CD1c-positive myeloid dendritic cell (primary cell): ENCODE measurements at regions not wholly inside any gene's neighbourhood (a gene's known extent, or its start where the extent isn't known, plus 50 kb on each side); places are given as distances from the start of the nearest gene placed in this dataset.
A peak's percentile ranks its signal among the peaks of the same experiment; 100 is the strongest.

ENCODE experiments used
- DNase-seq: peaks from one replicate; pipeline ENCODE4 v3.0.0-alpha.2; 2016; ENCODE audit errors: extremely low spot score

- no peak for DNase-seq
Observed at GRCh38 chr1:90139837-90140236, 144.9 kb downstream of the ZNF326 start.

- DNase-seq: peak; percentile 3
Observed at GRCh38 chr1:90135286-90135685, 140.4 kb downstream of the ZNF326 start.

GRCh38 chr1:90134175-90134955, 139.5 kb downstream of the ZNF326 start:
- no peak for DNase-seq

GRCh38 chr1:90133133-90133532, 138.2 kb downstream of the ZNF326 start:
- peak; percentile 15 for DNase-seq

DNA sequence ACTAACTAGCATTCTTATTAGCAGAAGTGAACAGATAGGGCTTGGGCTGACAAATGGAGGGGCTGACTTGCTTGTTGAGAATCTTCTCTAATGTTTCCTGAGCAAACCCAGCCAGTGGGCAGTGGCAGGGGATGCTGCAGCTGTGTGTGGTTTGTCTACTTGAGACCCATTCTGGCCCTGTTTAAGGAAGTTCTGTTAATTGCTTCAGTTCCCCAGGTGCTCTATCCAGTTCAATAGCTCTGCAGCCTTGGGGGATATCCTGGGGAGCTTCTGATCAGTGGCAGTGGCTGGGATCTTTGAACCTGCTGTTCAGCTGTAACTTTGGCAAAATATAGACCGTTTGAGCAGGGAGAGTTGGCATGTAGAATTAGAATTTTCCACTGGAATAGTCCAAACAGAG, 137.4 kb downstream of the ZNF326 start:
- DNase-seq: no peak

DNA sequence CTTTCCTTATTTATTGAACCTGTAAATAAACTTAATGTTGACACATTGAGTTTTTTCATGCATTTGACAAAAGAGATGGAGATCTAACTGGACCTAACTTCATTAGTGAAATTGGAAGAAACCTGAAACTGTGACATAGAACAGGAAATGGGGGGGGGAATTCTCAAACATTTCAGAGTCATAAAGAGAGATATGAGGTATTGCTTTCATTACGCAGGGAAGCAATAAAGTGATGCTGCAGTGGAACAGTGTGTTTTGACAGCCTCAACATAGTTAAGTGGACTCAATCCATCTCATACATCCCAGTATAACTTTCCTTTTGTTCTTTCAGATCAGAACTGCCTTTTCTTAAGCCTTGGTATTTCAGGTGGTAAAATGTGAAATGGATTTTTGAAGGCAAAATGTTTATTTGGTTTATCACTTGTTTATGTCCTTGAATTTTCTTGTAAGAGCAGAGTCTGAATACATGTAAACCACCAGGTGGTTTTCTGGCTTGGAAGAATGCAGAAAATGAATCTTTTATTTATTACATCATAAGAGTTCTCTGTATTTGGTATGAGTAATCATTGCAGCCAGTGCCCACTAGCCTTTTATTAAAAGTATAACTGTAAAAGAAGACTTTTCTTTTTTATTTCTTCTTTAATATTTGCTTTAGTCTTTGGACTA, 132.5 kb downstream of the ZNF326 start:
- DNase-seq: no peak

GRCh38 chr1:90126834-90127233, 131.9 kb downstream of the ZNF326 start:
- DNase-seq: no peak

DNA sequence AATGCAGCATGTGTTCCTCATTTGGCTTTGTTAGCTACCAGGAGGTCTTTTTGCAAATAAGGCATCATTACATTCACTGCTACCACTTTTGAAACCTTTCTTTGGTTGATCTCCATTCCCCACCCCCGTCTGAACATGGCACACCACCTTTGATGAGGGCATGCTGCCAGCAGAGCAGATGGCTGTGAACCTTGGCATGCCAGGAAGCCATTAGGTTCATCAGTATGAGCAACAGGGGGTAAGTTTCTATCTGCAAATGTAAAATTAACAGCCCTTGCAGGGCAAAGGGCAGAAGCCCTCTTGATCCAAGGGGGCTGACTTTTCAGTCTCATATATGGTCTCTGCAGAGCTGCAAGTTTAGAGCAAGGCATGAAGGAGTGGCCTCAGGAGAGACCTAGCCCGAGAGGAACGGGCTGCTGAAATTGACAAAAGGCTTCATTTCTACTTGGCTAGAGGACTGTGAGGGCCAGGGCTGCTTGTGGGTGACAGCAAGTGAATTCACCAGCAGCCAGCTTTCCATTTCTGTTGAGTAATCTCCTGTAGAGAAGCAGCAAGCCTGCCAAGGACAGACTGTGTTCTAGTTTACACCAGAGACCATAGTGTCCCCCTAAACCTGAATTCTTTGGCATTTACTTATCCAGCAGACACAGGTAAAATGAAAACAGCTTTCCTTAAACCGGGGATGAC, 127.9 kb downstream of the ZNF326 start:
- no peak for DNase-seq

DNA sequence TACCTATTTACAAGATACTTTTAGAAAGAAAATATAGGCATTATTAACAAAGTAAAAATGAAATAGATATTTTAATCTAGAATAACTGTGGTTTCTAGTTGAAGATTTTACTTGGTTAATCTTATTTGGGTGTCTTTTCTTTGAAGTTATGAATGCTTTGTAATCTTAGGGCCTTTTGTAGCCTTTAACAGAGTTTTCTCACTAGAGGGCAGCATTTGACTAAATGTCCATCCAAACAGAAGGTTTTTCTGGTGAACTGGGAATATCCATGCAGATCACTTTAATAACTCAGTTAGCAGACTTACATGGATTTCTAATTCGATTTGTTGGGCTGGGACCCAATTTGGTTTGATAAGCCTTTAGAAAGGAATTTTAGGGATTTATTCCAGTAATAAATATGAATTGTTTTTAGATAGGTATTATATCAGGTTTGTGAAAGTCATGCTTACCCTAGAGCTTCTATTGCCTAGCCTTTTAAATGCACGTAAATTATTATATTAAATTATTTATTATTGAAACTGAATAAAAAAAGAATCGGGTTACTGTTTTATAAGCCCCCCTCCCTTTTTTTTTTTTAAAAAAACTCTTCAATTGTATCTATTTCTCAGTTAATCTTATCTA, 119.7 kb downstream of the ZNF326 start:
- peak; percentile 48 for DNase-seq

DNA sequence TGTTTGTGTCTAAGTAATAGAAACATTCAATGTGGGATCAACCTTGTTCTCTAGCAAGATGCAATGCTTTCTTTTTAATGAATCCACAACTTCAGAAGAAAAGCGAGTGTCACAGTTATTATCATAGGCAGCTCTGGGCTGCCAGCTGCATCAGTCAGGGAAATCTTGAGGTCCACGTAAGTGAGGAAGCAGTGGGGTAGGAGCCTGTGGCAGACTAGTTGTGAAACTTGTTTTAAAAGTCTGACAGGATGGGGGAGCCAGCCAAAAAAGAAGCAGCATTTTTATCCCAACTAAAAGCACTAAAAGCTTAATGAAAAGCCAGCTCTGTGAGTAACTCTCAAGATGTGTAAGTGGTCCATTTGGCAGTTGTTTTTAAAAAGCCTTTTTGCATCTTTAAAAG, 113.1 kb downstream of the ZNF326 start:
- DNase-seq: no peak

- DNase-seq: no peak
Observed at GRCh38 chr1:90106311-90106710, 111.4 kb downstream of the ZNF326 start.

DNA sequence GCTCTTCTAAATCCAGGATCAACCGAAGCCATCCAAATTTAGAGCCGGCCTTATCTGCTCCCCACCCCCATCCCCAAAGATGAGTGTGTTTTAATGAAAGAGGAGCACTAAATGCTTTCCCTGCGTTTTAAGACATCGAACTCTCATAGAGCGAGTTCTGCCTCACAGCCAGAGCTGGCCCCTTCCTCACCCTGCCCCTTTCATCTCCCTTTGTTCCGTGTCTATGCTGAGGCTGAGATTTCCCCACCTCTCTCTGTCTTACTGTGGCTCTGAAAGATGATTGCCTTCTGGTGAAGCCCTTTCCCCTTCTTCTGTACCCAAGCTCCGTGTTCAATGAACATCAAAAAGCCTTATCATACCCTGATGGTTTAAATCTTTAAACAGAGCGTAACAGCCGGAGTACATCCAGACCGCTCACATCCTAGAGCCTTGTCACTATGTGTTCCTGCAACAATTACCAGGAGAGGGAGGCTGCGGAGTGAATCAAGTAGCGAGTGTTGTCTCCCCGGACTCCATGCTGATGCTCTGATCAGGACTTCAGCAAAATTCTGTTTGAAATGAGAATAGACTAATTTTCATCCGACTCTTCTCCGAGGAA, 110.1 kb downstream of the ZNF326 start:
- no peak for DNase-seq

DNA sequence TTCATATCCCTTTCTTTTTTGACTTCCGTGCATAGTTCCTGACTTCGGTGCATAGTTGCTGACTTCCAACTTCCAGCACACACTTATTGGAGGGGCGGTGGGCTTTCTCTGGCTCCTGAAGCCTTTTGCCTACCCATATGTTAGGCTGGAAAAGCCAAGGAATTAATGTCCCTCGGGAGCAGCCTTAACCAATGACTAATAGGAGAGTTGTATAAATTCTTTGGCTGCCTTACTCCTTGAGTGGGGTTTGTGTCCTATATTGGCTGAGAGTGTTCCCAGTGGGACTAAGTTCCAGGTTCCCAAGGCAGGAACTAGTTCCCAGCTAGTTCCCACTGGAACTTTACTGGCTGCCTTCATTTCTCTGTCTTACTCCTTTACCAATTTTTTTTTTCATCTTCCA, 105.7 kb downstream of the ZNF326 start:
- DNase-seq: no peak

GRCh38 chr1:90092441-90092840, 97.5 kb downstream of the ZNF326 start:
- DNase-seq: no peak
